ENCODE measurements at regions not wholly inside any gene's neighbourhood (a gene's known extent, or its start where the extent isn't known, plus 50 kb on each side); places are given as distances from the start of the nearest gene placed in this dataset.

- TF ChIP-seq CTCF (conservative IDR thresholded peaks at IDR 0.05) (no peak), EZH2 (IDR thresholded peaks at IDR 0.05; ENCODE audit: low read depth) (no peak)
Observed at GRCh38 chr13:44797685-44798084, 191.6 kb downstream of the NUFIP1 start.
